Mesendoderm (in vitro differentiated cells): ENCODE measurements at regions not wholly inside any gene's neighbourhood (a gene's known extent, or its start where the extent isn't known, plus 50 kb on each side); places are given as distances from the start of the nearest gene placed in this dataset.

Experiments used
- DNase-seq: peaks from one replicate; pipeline ENCODE4 v3.0.0; 2013
- H2AK5ac ChIP-seq: 2 replicates; pipeline ENCODE4 v1.6.1; 2013; ENCODE audit warnings: low read length, inconsistent platforms
- H2BK120ac ChIP-seq: 2 replicates; pipeline ENCODE4 v1.6.1; 2013; ENCODE audit warnings: low read depth, mild to moderate bottlenecking, low read length, moderate library complexity, mixed read lengths
- H2BK15ac ChIP-seq: replicated peaks from 2 replicates; pipeline ENCODE4 v1.6.1; 2013; ENCODE audit warnings: low read depth, mild to moderate bottlenecking, moderate library complexity
- H2BK5ac ChIP-seq: 2 replicates; pipeline ENCODE4 v1.6.1; 2013; ENCODE audit warnings: low read length, inconsistent platforms
- H3K18ac ChIP-seq: 2 replicates; pipeline ENCODE4 v1.6.1; 2013; ENCODE audit warnings: mild to moderate bottlenecking, low read length, mixed read lengths
- H3K23ac ChIP-seq: one replicate; pipeline ENCODE4 v1.6.1; 2013; ENCODE audit warnings: low read length
- H3K27ac ChIP-seq: 2 replicates; pipeline ENCODE4 v1.5.1; 2013; ENCODE audit warnings: low read depth, mild to moderate bottlenecking, inconsistent platforms, low read length, moderate library complexity
- H3K27me3 ChIP-seq: 2 replicates; pipeline ENCODE4 v1.6.1; 2013; ENCODE audit warnings: low read length, control low read depth, mild to moderate bottlenecking, inconsistent platforms; ENCODE audit not compliant: insufficient read depth, poor library complexity
- H3K36me3 ChIP-seq: 2 replicates; pipeline ENCODE4 v1.6.1; 2013; ENCODE audit warnings: low read length, inconsistent platforms; ENCODE audit not compliant: control insufficient read depth, insufficient read depth
- H3K4ac ChIP-seq: one replicate; pipeline ENCODE4 v1.6.1; 2013; ENCODE audit warnings: low read depth, mild to moderate bottlenecking, low read length, moderate library complexity
- H3K4me1 ChIP-seq: 2 replicates; pipeline ENCODE4 v1.6.1; 2013; ENCODE audit warnings: low read depth, low read length, inconsistent platforms; ENCODE audit not compliant: control insufficient read depth
- H3K4me2 ChIP-seq: 2 replicates; pipeline ENCODE4 v1.6.1; 2013; ENCODE audit warnings: low read length
- H3K4me3 ChIP-seq: 2 replicates; pipeline ENCODE4 v1.5.1; 2013; ENCODE audit warnings: mild to moderate bottlenecking, low read length
- H3K56ac ChIP-seq: one replicate; pipeline ENCODE4 v1.6.1; 2013; ENCODE audit warnings: low read length
- H3K79me1 ChIP-seq: 2 replicates; pipeline ENCODE4 v1.6.1; 2013; ENCODE audit warnings: low read length, inconsistent platforms
- H3K79me2 ChIP-seq: 2 replicates; pipeline ENCODE4 v1.6.1; 2013; ENCODE audit warnings: mild to moderate bottlenecking, low read length; ENCODE audit not compliant: control insufficient read depth, insufficient read depth
- H3K9ac ChIP-seq: 2 replicates; pipeline ENCODE4 v1.6.1; 2013; ENCODE audit warnings: low read length, inconsistent platforms
- H4K5ac ChIP-seq: one replicate; pipeline ENCODE4 v1.6.1; 2013; ENCODE audit warnings: low read length
- H4K8ac ChIP-seq: one replicate; pipeline ENCODE4 v1.6.1; 2013; ENCODE audit warnings: low read depth, mild to moderate bottlenecking, control low read depth, low read length, moderate library complexity
- WGBS: extraction: QIAGEN DNeasy Blood & Tissue Kit; methylation state at CpG from one replicate; pipeline ENCODE4 v1.1.7; 2013; ENCODE audit warnings: low lambda C conversion rate, missing lambda C conversion rate; ENCODE audit not compliant: insufficient coverage; ENCODE audit errors: extremely low coverage; 5-methylcytosine and 5-hydroxymethylcytosine counted together

GRCh38 chr16:66256919-66257318 is 109.6 kb upstream of the CDH5 start:
- Histone ChIP-seq H3K27ac (no peak overlapping the region), H3K18ac (no peak overlapping the region), H3K56ac (no peak overlapping the region), H3K4me3 (no peak overlapping the region), H3K23ac (no peak overlapping the region), H3K4me2 (no peak overlapping the region), H3K79me1 (no peaks in the 10 kb centered on the region), H2BK15ac (no peak overlapping the region), H4K8ac (no peak overlapping the region), H2AK5ac (no peak overlapping the region), H3K4ac (no peak overlapping the region), H3K9ac (no peak overlapping the region), H4K5ac (no peak overlapping the region), H2BK120ac (no peak overlapping the region), H3K36me3 (no peaks in the 10 kb centered on the region), H3K79me2 (no peaks in the 10 kb centered on the region), H3K4me1 (no peaks in the 10 kb centered on the region), H3K27me3 (no peaks in the 10 kb centered on the region), H2BK5ac (no peak overlapping the region)
- DNase-seq = no peak
- WGBS = no CpG with 5 or more reads among the region's 1 CpG

DNA sequence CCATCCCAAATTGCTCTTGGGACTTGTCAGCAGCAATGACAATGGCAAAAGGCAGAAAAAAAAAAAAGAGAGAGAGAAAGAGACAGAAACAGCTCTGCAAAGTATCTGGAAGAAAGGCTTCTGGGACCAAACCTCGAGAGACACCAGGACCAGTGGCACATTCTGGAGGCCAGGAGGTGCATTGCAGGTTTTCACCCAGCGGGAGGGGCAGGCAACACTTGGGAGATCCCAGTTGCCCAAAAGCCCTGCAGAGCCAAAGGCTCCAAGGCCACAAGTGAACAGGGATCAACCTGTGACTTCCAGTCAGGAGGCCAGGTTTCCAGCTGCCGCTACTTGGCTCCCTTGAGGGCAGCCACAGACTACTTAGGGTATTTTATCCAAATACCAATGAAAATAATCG is 110.8 kb upstream of the CDH5 start:
- WGBS = no CpG with 5 or more reads among the region's 4 CpGs
- Histone ChIP-seq H3K56ac (no peak overlapping the region), H3K79me1 (no peaks in the 10 kb centered on the region), H3K27ac (no peak overlapping the region), H3K4ac (no peak overlapping the region), H3K4me1 (no peaks in the 10 kb centered on the region), H3K18ac (no peak overlapping the region), H3K23ac (no peak overlapping the region), H2BK120ac (no peak overlapping the region), H2AK5ac (no peak overlapping the region), H3K27me3 (no peaks in the 10 kb centered on the region), H4K5ac (no peak overlapping the region), H3K36me3 (no peaks in the 10 kb centered on the region), H4K8ac (no peak overlapping the region), H3K9ac (no peak overlapping the region), H2BK5ac (no peak overlapping the region), H3K4me3 (no peak overlapping the region), H3K4me2 (no peak overlapping the region), H3K79me2 (no peaks in the 10 kb centered on the region), H2BK15ac (no peak overlapping the region)
- DNase-seq = peak; percentile 46

DNA sequence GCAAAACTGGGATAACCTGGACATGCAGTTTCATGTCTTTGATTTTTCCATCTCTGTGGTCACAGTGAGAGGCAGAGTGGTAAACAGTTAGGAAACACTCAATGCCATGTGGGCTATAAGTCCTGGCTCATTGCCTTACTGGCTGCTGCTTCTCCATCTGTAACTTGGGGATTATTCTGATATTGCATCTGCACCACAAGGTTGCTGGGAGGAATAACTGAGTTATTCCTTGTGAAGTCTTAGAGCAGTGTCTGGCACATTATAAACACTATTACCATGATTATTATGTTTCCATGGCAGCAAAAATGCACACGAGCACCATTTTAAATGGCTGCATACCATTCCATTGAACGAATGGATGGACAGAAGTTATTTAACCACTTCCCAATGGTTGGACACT is 111.7 kb upstream of the CDH5 start:
- Histone ChIP-seq H3K4ac (no peak overlapping the region), H3K18ac (no peak overlapping the region), H4K5ac (no peak overlapping the region), H3K4me3 (no peak overlapping the region), H3K79me2 (no peaks in the 10 kb centered on the region), H3K4me2 (no peak overlapping the region), H3K9ac (no peak overlapping the region), H3K56ac (no peak overlapping the region), H3K23ac (no peak overlapping the region), H3K79me1 (no peaks in the 10 kb centered on the region), H3K27me3 (no peaks in the 10 kb centered on the region), H2BK15ac (no peak overlapping the region), H3K27ac (no peak overlapping the region), H2BK5ac (no peak overlapping the region), H2BK120ac (no peak overlapping the region), H3K36me3 (no peaks in the 10 kb centered on the region), H4K8ac (no peak overlapping the region), H2AK5ac (no peak overlapping the region), H3K4me1 (no peaks in the 10 kb centered on the region)
- no CpG with 5 or more reads among the region's 2 CpGs for WGBS
- no peak for DNase-seq

DNA sequence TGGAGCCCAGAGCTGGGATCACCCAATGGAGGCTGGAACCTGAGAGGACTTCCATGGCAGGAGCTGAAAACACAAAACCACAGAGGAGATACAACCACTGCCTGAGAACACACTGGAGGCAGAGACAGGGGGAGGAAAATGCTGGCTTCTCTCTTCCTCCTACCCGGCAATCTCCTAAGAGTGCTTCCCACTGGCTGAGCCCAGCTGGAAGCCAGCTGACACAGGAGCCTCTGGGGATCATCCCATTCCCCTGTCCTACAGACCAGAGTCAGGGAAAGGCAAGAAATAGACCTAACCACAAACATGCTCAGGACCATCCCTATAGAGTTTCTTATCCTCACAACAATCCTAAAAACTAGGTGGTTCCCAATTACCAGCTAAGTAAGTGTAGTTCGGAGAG is 112.4 kb upstream of the CDH5 start:
- Histone ChIP-seq H3K9ac (no peak overlapping the region), H3K36me3 (no peaks in the 10 kb centered on the region), H3K4me3 (no peak overlapping the region), H3K23ac (no peak overlapping the region), H2AK5ac (no peak overlapping the region), H3K79me1 (no peaks in the 10 kb centered on the region), H3K18ac (no peak overlapping the region), H4K8ac (no peak overlapping the region), H3K27me3 (no peaks in the 10 kb centered on the region), H2BK120ac (no peak overlapping the region), H2BK5ac (no peak overlapping the region), H2BK15ac (no peak overlapping the region), H3K27ac (no peak overlapping the region), H3K4ac (no peak overlapping the region), H4K5ac (no peak overlapping the region), H3K79me2 (no peaks in the 10 kb centered on the region), H3K56ac (no peak overlapping the region), H3K4me2 (no peak overlapping the region), H3K4me1 (no peaks in the 10 kb centered on the region)
- no peak for DNase-seq
- no CpG with 5 or more reads among the region's 2 CpGs for WGBS

- Histone ChIP-seq H2BK5ac (no peak overlapping the region), H2AK5ac (no peak overlapping the region), H2BK120ac (no peak overlapping the region), H4K5ac (no peak overlapping the region), H3K23ac (no peak overlapping the region), H3K4ac (no peak overlapping the region), H4K8ac (no peak overlapping the region), H3K18ac (no peak overlapping the region), H3K56ac (no peak overlapping the region), H3K4me1 (no peaks in the 10 kb centered on the region), H3K79me1 (no peaks in the 10 kb centered on the region), H3K36me3 (no peaks in the 10 kb centered on the region), H3K79me2 (no peaks in the 10 kb centered on the region), H3K27me3 (no peaks in the 10 kb centered on the region), H3K4me3 (no peak overlapping the region), H3K9ac (no peak overlapping the region), H3K4me2 (no peak overlapping the region), H3K27ac (no peak overlapping the region), H2BK15ac (no peak overlapping the region)
- no CpG with 5 or more reads among the region's 6 CpGs for WGBS
- peak; percentile 67 for DNase-seq
Observed at GRCh38 chr16:66251476-66252160, 114.9 kb upstream of the CDH5 start.
